Adrenal gland (tissue), 9 donors: ENCODE measurements at regions not wholly inside any gene's neighbourhood (a gene's known extent, or its start where the extent isn't known, plus 50 kb on each side); places are given as distances from the start of the nearest gene placed in this dataset.
"Not testable (repeated sequence)": the region's sequence is repeated elsewhere in the genome, so short reads cannot be mapped to it uniquely, and the experiment has no call there.

ENCODE experiments used
- DNase-seq, 7 donors: peaks; one replicate each; pipeline ENCODE4 v3.0.0-alpha.2; 2019 to 2020
- H3K27ac ChIP-seq, 5 donors: fragments of 200-600 bp; sonication (generic) in 4 of 5; 1 replicate in 3 of 5; 2 replicates in 2 of 5; pipeline versions ENCODE4 v1.5.1 to v1.8.0; 2016 to 2020; ENCODE audit warnings: mild to moderate bottlenecking in 1 of 5
- H3K27me3 ChIP-seq: fragments of 200-600 bp; 2 replicates; pipeline ENCODE4 v1.8.0; 2021
- H3K36me3 ChIP-seq, 2 donors: fragments of 200-600 bp; replicated peaks in 1 of 2; 1 replicate in 1 of 2; 2 replicates in 1 of 2; pipeline versions ENCODE4 v1.5.1 to v1.8.0; 2018 to 2022
- H3K4me1 ChIP-seq, 2 donors: fragments of 200-600 bp; replicated peaks in 1 of 2; 1 replicate in 1 of 2; 2 replicates in 1 of 2; pipeline versions ENCODE4 v1.5.1 to v1.8.0; 2018 to 2021
- H3K4me3 ChIP-seq, 4 donors: fragments of 200-600 bp; sonication (generic) in 3 of 4; one replicate each; pipeline ENCODE4 v1.5.1; 2016 to 2018
- H3K9me3 ChIP-seq, 3 donors: fragments of 200-600 bp; sonication (generic) in 1 of 3; replicated peaks in 1 of 3; 1 replicate in 2 of 3; 2 replicates in 1 of 3; pipeline versions ENCODE4 v1.5.1 to v1.8.0; 2016 to 2021
- CTCF ChIP-seq, 6 experiments: fragments of 450-650 bp in 4 of 6; fragments of 200-600 bp in 2 of 6; sonication (generic) in 1 of 6; IDR thresholded peaks; 1 replicate in 5 of 6; 2 replicates in 1 of 6; pipeline versions ENCODE4 v1.5.1 to v1.8.0; 2016 to 2021; ENCODE audit warnings: antibody characterized with exemption in 6 of 6, mild to moderate bottlenecking in 2 of 6, moderate library complexity in 1 of 6
- POLR2A ChIP-seq, 2 donors: fragments of 450-650 bp; IDR thresholded peaks; one replicate each; pipeline ENCODE4 v1.6.1; 2017; ENCODE audit warnings: antibody characterized with exemption in 2 of 2, mild to moderate bottlenecking in 2 of 2, moderate library complexity in 1 of 2
- WGBS, 4 donors: extraction: QIAGEN DNeasy Blood & Tissue Kit in 2 of 4; methylation state at CpG; one replicate each; pipeline versions ENCODE4 v1.1.5 to v1.1.7; 2013 to 2017; 5-methylcytosine and 5-hydroxymethylcytosine counted together
- intact Hi-C, 2 donors: fragments of 100-400 bp; cut with DNase I; formaldehyde crosslinking; loops; one replicate each; pipeline versions ENCODE4 v1.14.1 to v1.15.0; 2022 to 2023
- donor health status: healthy with polysubstance abuse.
- donor health status: Bipolar disorder and iron deficiency.
- donor health status: DM: yes; HTN: yes; CAD: no.
- donor health status: DM: no; HTN: no; CAD: no.
- donor health status: DM: no; HTN: no; CAD: no.

GRCh38 chr2:82198809-82199492 is 1894.4 kb upstream of the LRRTM1 start:
- no peaks in the 10 kb centered on the region for H3K4me1 ChIP-seq
- H3K27ac ChIP-seq, result no peak overlapping the region
- 70 to 82% (median 75%) methylated on average over 4 of the region's 4 CpGs for WGBS, 4 donors
- H3K9me3 ChIP-seq, result no peaks in the 10 kb centered on the region
- no peak for DNase-seq
- H3K27me3 ChIP-seq, result no peaks in the 10 kb centered on the region
- no peak overlapping the region for H3K4me3 ChIP-seq
- intact Hi-C loops, result no loop called here
- no peaks in the 10 kb centered on the region for H3K36me3 ChIP-seq
- TF ChIP-seq POLR2A (IDR thresholded peaks at IDR 0.05), result no peak
- TF ChIP-seq CTCF (IDR thresholded peaks at IDR 0.05), result no peak

GRCh38 chr2:82182270-82182669 is 1877.7 kb upstream of the LRRTM1 start:
- Histone ChIP-seq H3K4me1 (no peaks in the 10 kb centered on the region), H3K27me3 (no peaks in the 10 kb centered on the region), H3K36me3 (no peaks in the 10 kb centered on the region), H3K27ac (no peak overlapping the region), H3K4me3 (no peak overlapping the region), H3K9me3 (no peaks in the 10 kb centered on the region)
- DNase-seq, result no peak
- no peak for TF ChIP-seq POLR2A (IDR thresholded peaks at IDR 0.05)
- TF ChIP-seq CTCF (IDR thresholded peaks at IDR 0.05), result no peak
- intact Hi-C loops, result no loop called here

GRCh38 chr2:82175210-82175609 is 1870.7 kb upstream of the LRRTM1 start:
- H3K27me3 ChIP-seq, H3K4me3 ChIP-seq, H3K4me1 ChIP-seq, H3K27ac ChIP-seq, H3K9me3 ChIP-seq, intact Hi-C loops, H3K36me3 ChIP-seq, DNase-seq: not testable (repeated sequence)
- WGBS, 4 donors, result 87 to 92% (median 89%) methylated on average over 10 of the region's 10 CpGs

- DNase-seq, result no peak
- Histone ChIP-seq H3K4me3 (no peak overlapping the region), H3K4me1 (no peaks in the 10 kb centered on the region), H3K36me3 (no peaks in the 10 kb centered on the region), H3K27me3 (no peaks in the 10 kb centered on the region), H3K27ac (no peak overlapping the region), H3K9me3 (no peaks in the 10 kb centered on the region)
- WGBS, 4 donors, result 65 to 78% (median 73%) methylated on average over 2 of the region's 2 CpGs
- TF ChIP-seq POLR2A (IDR thresholded peaks at IDR 0.05) (no peak), CTCF (IDR thresholded peaks at IDR 0.05) (no peak)
- intact Hi-C loops, result no loop called here
These were observed 1867.9 kb upstream of the LRRTM1 start for GRCh38 chr2:82172483-82172882.

- intact Hi-C loops, result no loop called here
These were observed 1864.8 kb upstream of the LRRTM1 start for GRCh38 chr2:82169379-82169778.

More at GRCh38 chr2:82169379-82169778, 1864.8 kb upstream of the LRRTM1 start:
- Histone ChIP-seq H3K27ac (no peak overlapping the region), H3K4me1 (no peaks in the 10 kb centered on the region), H3K4me3 (no peak overlapping the region), H3K36me3 (no peaks in the 10 kb centered on the region), H3K27me3 (no peaks in the 10 kb centered on the region), H3K9me3 (no peaks in the 10 kb centered on the region)
- WGBS, 4 donors, result 67 to 75% (median 70%) methylated on average over 4 of the region's 4 CpGs
- no peak for DNase-seq
- TF ChIP-seq CTCF (IDR thresholded peaks at IDR 0.05) (no peak), POLR2A (IDR thresholded peaks at IDR 0.05) (no peak)
